G401 (cell line): ENCODE measurements at regions not wholly inside any gene's neighbourhood (a gene's known extent, or its start where the extent isn't known, plus 50 kb on each side); places are given as distances from the start of the nearest gene placed in this dataset.
A peak's percentile ranks its signal among the peaks of the same experiment; 100 is the strongest.

ENCODE experiments used
- DNase-seq: peaks from one replicate; pipeline ENCODE4 v3.0.0-alpha.2; 2015; ENCODE audit warnings: low spot score
- in situ Hi-C: cut with HindIII; loops from 2 replicates; pipeline ENCODE4 v1.10.0; 2016; ENCODE audit warnings: low sequenced_read_pairs, mixed read lengths

GRCh38 chrX:148322906-148323305 is 177.5 kb upstream of the AFF2 start:
- in situ Hi-C loops: no loop called here
- no peak for DNase-seq

- in situ Hi-C loops: no loop called here
- DNase-seq: no peak
These were observed 166.4 kb upstream of the AFF2 start for GRCh38 chrX:148333989-148334388.

GRCh38 chrX:148337873-148338272 is 162.5 kb upstream of the AFF2 start:
- DNase-seq: no peak
- in situ Hi-C loops: no loop called here

GRCh38 chrX:148354916-148355315 is 145.5 kb upstream of the AFF2 start:
- no peak for DNase-seq
- in situ Hi-C loops: no loop called here

- in situ Hi-C loops: no loop called here
These were observed 138.8 kb upstream of the AFF2 start for GRCh38 chrX:148361641-148362040.

GRCh38 chrX:148363471-148364235 is 136.8 kb upstream of the AFF2 start:
- in situ Hi-C loops: no loop called here
- no peak for DNase-seq

More at GRCh38 chrX:148361641-148362040, 138.8 kb upstream of the AFF2 start:
- DNase-seq: no peak

DNA sequence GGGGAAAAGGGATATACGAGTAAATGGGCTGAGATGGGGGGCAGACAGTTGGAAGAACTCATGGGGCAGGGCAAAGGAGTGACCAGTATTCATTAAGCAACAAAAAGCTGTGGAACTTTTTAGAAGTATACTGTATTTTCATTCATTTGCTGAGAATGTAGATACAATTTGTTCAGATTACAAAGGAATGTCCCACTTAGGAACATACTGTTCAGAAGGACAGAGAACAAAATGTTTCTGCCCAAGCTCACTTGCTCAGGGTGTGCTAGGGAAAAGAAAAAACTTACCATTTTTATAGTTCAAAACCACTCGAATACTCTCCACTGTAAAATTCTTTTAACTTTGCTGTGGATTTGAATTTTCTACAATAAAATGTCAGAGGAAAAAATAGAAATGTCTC is 135.2 kb upstream of the AFF2 start:
- in situ Hi-C loops: no loop called here
- DNase-seq: no peak

DNA sequence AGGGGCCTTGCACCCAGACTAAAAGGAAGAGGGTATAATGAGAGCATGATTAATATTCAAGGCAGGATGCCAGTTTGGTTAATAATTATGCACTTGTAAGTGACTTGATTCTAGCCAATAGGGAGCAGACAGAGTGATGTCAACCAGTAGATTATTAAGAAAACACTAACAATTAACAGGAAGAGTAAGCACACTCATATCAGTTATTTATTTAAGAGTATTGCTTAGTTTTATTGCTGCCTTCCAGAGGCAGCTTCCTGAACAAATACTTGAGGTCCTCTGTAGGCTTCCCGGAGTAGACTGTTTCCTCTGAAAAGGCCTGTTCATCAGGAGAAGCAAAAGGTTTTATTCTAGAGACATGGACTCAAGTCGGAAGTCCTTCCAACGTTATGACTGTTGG is 129.1 kb upstream of the AFF2 start:
- in situ Hi-C loops: no loop called here
- no peak for DNase-seq

- no peak for DNase-seq
- in situ Hi-C loops: no loop called here
These were observed 127.5 kb upstream of the AFF2 start for GRCh38 chrX:148372925-148373324.

GRCh38 chrX:148376342-148376741 is 124.1 kb upstream of the AFF2 start:
- no peak for DNase-seq
- in situ Hi-C loops: no loop called here

DNA sequence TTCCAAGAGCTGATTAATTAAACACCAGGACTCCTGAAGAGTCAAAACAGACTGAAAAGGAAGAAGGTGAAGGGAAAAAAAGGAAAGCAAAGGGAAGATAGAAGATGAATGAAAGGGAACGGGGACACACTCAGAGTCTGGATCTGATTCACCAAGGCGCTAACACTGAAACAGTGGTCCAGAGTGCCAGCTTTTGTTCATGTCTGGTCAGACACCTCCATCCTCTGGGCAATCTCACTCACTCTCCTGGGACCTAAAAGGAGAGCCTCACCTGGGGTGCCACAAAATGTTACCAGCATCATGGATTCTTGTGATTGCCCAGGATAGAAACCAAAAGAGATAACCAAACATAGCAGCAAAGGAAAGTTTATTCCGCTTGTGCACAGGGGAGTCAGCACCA is 120.3 kb upstream of the AFF2 start:
- in situ Hi-C loops: no loop called here
- DNase-seq: no peak

DNA sequence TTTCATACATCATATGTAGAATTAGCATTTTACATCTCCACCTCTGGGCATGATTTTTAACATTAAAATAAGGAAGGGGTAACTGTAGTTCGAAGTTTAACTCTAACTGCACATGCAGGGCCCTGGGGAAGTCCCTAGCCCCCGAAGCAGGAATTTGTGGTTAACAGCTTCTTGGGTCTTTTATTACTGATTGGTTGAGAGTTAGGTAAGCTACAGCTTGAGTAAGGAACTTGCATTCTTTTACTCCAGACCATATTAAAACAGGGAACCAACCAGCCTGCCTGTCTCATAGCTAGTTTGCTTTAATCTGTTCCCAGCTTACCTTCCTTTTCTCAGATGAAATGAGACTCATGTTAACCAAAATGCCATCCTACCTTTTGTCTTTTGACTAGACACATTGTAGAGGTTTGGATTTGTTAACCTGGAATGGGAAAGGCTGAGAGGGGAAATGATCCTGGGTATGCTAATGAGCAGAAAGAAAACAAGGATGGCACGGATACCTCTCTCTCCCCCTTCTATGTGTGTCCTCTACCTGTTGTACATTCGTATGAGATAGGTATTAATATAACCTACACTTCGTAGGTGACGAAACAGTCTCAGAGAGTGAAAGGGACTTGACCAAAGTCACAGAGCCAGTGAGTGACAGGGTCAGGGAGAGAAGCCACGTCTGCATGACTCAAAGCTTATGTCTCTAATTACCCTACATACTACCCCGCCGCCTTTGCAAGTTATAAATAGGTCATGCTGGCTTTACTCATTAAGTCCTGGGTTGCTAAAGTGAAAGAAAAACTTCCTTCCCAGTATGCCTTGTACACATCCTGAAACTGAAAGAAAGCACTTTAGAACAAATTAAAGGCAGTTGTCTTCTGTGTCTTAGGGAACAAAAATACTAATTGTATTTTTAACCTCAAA is 119.5 kb upstream of the AFF2 start:
- no peak for DNase-seq
- in situ Hi-C loops: no loop called here

GRCh38 chrX:148381603-148382002 is 118.8 kb upstream of the AFF2 start:
- in situ Hi-C loops: no loop called here
- DNase-seq: no peak

DNA sequence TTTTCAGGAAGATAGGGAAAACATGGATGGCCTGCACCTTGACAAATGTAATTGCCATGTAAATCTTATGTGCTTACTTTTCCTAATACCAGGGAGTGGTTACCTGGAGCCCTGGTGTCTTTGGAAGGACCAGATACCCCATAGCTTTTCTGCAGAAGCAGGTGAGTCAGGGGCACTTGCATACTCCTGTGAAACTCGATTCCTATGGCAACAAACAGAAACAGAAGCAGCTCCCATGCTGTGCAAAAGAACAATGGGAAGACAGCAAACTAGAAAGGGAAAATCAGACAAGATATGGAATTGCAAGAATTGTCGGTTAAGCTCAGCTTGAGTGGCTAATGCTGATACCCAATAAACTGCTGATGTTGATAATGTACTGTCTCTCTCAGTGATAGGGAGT is 117.4 kb upstream of the AFF2 start:
- in situ Hi-C loops: no loop called here
- DNase-seq: no peak

DNA sequence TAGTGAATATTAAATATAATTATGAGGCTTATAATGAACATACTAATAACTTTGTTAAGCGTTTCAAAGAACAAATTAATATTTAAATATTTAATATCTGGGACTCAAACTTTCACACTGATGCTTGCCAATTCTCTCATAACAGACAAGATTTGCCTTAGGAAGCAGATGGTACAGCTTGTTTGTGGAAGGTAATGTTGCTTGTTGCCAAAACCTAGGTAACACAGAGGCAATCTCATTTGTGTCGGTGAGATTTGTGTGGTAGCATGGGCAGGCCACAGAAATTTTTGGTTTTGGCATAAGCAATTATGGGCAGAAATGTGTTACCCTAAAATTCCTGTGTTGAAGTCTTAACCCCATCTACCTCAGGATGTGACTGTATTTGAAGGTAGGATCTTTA is 114.9 kb upstream of the AFF2 start:
- peak; percentile 75 for DNase-seq
- in situ Hi-C loops: no loop called here

DNA sequence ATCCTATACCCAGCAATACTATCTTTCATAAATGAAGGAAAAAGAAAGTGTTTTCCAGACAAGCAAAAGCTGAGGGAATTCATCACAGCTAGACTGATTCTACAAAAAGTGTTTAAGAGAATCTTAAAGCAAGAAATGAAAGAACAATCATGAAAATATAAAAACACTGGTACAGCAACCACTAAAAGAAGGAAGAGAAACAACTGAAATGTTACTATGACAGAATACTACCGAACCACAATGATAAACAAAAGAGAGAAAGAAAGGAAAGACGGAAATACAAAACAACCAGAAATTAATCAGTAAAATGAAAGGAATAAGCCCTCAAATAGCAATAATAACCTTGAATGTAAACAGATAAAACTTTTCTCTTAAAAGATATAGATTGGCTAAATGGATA is 110.8 kb upstream of the AFF2 start:
- in situ Hi-C loops: no loop called here
- no peak for DNase-seq

DNA sequence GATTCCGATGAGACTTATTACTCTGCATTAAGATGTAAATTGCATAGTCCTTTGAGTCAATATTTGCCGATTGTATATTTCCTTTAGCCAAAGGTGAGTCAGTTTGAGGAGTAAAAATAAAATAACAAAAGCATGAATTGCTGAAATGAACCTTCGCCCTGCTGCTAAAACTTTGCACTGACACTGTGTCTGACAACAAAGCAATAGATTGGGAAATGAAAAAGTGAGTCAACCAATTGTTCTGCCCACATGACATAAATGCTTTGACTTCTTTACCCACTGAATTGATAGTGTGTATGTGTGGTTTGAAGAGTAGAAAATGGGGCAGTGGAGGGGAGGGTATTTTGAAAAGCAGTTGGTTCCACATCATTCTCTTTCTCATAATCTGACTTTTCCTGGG is 88.4 kb upstream of the AFF2 start:
- in situ Hi-C loops: no loop called here
- DNase-seq: no peak

DNA sequence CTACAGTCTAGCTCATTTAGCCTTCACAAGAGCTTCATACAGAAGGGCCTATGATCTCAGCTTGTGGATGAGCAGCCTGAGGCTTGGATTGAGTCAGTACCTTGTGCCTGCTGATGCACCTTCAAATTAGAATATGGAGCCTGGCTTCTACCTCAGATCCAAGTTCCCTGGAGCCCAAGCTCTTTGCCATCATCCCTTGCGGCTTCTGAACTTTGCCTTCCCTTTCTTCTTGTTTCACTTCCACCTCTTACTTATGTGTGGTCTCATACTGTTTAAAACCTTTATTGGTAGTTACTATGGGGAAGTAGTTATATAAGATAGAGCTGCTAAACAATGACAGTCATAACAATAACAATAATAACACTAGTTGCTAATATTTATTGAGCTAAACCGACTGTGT is 84.3 kb upstream of the AFF2 start:
- no peak for DNase-seq
- in situ Hi-C loops: no loop called here

- no peak for DNase-seq
- in situ Hi-C loops: no loop called here
These were observed 83.5 kb upstream of the AFF2 start for GRCh38 chrX:148416931-148417330.

DNA sequence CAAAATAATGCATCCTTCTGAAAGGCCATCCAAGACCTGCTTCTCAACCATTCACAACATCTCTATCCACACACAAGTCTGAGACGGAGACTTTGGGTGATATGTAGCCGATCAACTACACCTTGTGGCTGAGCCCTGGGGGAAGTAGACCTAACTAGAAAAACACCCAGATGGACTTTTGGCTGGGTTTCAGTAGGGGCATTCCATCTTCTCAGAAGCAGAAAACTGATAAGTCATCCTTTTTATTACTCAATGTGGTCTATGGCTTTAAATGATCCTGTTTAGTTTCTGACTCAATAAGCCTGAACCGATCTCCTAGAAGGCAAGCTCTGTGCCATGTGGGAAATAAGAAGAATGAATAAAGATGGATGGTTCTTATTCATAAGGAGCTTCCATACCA is 82.5 kb upstream of the AFF2 start:
- DNase-seq: no peak
- in situ Hi-C loops: no loop called here

- no peak for DNase-seq
- in situ Hi-C loops: no loop called here
These were observed 77.9 kb upstream of the AFF2 start for GRCh38 chrX:148422526-148422925.
